ENCODE measurements at regions not wholly inside any gene's neighbourhood (a gene's known extent, or its start where the extent isn't known, plus 50 kb on each side); places are given as distances from the start of the nearest gene placed in this dataset.

- H3K4me3 ChIP-seq (ENCODE audit: low read length), result no peak overlapping the region
- TF ChIP-seq, protein P1, sequence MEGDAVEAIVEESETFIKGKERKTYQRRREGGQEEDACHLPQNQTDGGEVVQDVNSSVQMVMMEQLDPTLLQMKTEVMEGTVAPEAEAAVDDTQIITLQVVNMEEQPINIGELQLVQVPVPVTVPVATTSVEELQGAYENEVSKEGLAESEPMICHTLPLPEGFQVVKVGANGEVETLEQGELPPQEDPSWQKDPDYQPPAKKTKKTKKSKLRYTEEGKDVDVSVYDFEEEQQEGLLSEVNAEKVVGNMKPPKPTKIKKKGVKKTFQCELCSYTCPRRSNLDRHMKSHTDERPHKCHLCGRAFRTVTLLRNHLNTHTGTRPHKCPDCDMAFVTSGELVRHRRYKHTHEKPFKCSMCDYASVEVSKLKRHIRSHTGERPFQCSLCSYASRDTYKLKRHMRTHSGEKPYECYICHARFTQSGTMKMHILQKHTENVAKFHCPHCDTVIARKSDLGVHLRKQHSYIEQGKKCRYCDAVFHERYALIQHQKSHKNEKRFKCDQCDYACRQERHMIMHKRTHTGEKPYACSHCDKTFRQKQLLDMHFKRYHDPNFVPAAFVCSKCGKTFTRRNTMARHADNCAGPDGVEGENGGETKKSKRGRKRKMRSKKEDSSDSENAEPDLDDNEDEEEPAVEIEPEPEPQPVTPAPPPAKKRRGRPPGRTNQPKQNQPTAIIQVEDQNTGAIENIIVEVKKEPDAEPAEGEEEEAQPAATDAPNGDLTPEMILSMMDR (conservative IDR thresholded peaks at IDR 0.05; ENCODE audit: low read depth, low read length), result no peak
- no peak for DNase-seq (ENCODE audit: low read depth)
Measured at GRCh38 chr14:97441740-97442362, 644.7 kb downstream of the VRK1 start.

DNA sequence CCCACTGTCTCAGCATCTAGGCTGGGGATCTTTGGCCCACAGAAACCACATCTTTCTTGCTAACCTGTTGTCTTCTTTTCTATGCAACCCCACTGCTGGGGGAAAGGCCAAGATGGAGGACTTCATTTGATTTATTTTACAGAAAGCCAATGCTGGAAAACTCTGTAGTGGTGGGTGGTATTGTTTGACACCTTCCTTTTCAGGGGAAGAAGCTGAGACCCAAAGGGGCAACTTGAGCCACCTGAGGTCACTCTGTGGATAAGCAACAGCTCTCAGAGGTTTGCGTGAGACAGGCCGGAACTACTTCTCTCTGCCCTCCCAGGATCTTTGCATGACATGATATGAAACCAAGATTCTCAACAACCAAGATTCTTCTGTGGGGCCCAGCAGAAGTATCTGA, 645.2 kb downstream of the VRK1 start:
- no peak for DNase-seq (ENCODE audit: low read depth)
- no peak overlapping the region for H3K4me3 ChIP-seq (ENCODE audit: low read length)
- TF ChIP-seq, protein P1 (conservative IDR thresholded peaks at IDR 0.05; ENCODE audit: low read depth, low read length), result no peak

DNA sequence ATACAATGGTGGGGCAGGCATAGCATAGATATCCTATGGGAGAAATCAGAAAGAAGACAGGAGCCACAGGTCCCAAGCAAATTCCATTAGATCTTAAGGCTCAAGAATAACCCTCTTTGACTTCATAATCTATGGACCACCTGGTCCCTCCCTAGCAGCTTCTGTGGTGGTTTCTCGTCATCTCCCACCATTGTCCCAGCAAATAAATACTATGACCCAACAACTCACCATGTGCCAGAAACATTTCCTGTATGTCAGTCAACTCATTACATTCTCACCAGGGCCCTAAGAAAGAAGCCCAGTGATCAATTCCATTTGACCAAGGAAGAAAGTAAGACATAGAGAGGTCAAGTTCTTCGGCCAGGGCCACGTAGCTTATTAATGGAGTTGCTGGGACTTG, 646.2 kb downstream of the VRK1 start:
- TF ChIP-seq, protein P1 (conservative IDR thresholded peaks at IDR 0.05; ENCODE audit: low read depth, low read length), result no peak
- DNase-seq (ENCODE audit: low read depth), result no peak

GRCh38 chr14:97444248-97444647, 647.1 kb downstream of the VRK1 start:
- DNase-seq (ENCODE audit: low read depth), result no peak
- TF ChIP-seq, protein P1 (conservative IDR thresholded peaks at IDR 0.05; ENCODE audit: low read depth, low read length), result no peak
- no peak overlapping the region for H3K4me3 ChIP-seq (ENCODE audit: low read length)

More for the DNA sequence above, 646.2 kb downstream of the VRK1 start:
- no peak overlapping the region for H3K4me3 ChIP-seq (ENCODE audit: low read length)

DNA sequence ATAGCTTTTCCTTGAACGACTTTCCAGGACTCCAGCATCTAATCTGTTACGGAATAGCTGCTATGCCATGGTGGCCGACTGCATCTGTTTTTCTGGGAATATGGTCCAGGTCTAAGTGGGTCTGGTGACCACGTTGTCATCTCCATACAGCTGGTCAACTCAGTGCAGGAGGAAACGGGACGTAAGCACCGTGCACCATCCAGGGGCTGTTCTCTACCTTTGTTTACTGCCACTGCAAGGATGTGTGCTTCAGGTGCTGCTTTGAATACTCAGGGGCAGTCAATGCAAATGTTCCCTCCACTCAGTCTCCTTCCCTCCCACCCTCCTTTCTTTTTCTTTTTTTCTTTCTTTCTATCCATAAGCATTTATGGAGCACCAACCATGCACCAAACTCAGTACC, 648.2 kb downstream of the VRK1 start:
- no peak overlapping the region for H3K4me3 ChIP-seq (ENCODE audit: low read length)
- TF ChIP-seq, protein P1 (conservative IDR thresholded peaks at IDR 0.05; ENCODE audit: low read depth, low read length), result no peak
- no peak for DNase-seq (ENCODE audit: low read depth)

DNA sequence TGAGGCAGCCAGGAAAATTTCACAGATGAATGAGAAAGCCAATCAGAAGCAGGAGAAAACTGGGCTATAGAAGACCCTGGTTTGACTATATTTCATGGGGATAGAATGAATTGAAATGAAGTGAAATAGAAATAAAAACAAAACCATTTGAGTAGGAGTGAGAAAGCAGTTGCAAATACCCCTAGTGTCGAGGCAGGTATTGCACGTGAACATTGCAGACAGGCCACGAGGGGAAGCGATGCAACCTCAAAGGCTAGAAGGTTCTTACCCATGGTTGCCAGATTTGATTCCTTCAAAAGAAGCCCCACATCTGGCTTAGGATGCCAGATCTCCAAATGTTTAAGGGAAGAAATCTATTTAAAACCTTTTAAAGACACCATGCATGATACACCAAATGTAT, 648.9 kb downstream of the VRK1 start:
- DNase-seq (ENCODE audit: low read depth), result no peak
- H3K4me3 ChIP-seq (ENCODE audit: low read length), result no peak overlapping the region
- TF ChIP-seq, protein P1 (conservative IDR thresholded peaks at IDR 0.05; ENCODE audit: low read depth, low read length), result no peak

- DNase-seq (ENCODE audit: low read depth), result no peak
- no peak overlapping the region for H3K4me3 ChIP-seq (ENCODE audit: low read length)
- TF ChIP-seq, protein P1 (conservative IDR thresholded peaks at IDR 0.05; ENCODE audit: low read depth, low read length), result no peak
Measured at GRCh38 chr14:97452314-97452713, 655.1 kb downstream of the VRK1 start.

Measured in retinal pigment epithelial cell (primary cell).